ENCODE measurements at regions not wholly inside any gene's neighbourhood (a gene's known extent, or its start where the extent isn't known, plus 50 kb on each side); places are given as distances from the start of the nearest gene placed in this dataset.

GRCh38 chr13:87128036-87128435, 543.1 kb upstream of the SLITRK5 start:
- dilution Hi-C loops (cut with MboI; ENCODE audit: extremely low pct_ligation_motif_present, low sequenced_read_pairs) = no loop called here
- no peak overlapping the region for H2AFZ ChIP-seq (ENCODE audit: low read depth, low read length)
- CTCF ChIA-PET = no interaction called here
- no peak overlapping the region for H3K27ac ChIP-seq (ENCODE audit: insufficient read depth, low read depth, low read length)
- POLR2A ChIA-PET = no interaction called here
- H3K27me3 ChIP-seq (ENCODE audit: control insufficient read depth in 2 of 2, insufficient read depth in 2 of 2, low read length in 2 of 2) = no peaks in the 10 kb centered on the region
- no peak overlapping the region for H3K4me2 ChIP-seq (ENCODE audit: insufficient read depth, low read length)
- H3K9me1 ChIP-seq (replicated peaks; ENCODE audit: control insufficient read depth, extremely low read depth, insufficient read depth, low read length) = no peaks in the 10 kb centered on the region
- no peak overlapping the region for H3K4me3 ChIP-seq (replicated peaks in 1 of 3; ENCODE audit: insufficient read depth in 1 of 3, low read depth in 1 of 3, low read length in 3 of 3)
- FAIRE-seq (no peak), DNase-seq (ENCODE audit: low read depth, low spot score) (no peak)
- H3K36me3 ChIP-seq (ENCODE audit: control insufficient read depth in 2 of 2, extremely low read depth in 1 of 2, insufficient read depth in 2 of 2, low read length in 2 of 2) = no peaks in the 10 kb centered on the region
- no peak overlapping the region for H3K9ac ChIP-seq (replicated peaks; ENCODE audit: extremely low read depth, insufficient read depth, low read length)
- H3K79me2 ChIP-seq (ENCODE audit: control insufficient read depth, insufficient read depth, low read length) = no peaks in the 10 kb centered on the region
- H3K9me3 ChIP-seq (replicated peaks; ENCODE audit: control insufficient read depth, insufficient read depth, low read length) = peaks cover 1% of the 10 kb centered on the region
- intact Hi-C loops (cut with micrococcal nuclease) = no loop called here
- no peaks in the 10 kb centered on the region for H4K20me1 ChIP-seq (replicated peaks; ENCODE audit: control insufficient read depth, extremely low read depth, insufficient read depth, low read length)
- BruUV-seq (replicated peaks) = no TSS peak
- TF ChIP-seq EZH2 (IDR thresholded peaks at IDR 0.05; ENCODE audit: borderline replicate concordance, low read depth, low read length, severe bottlenecking) (no peak), FOS (IDR thresholded peaks at IDR 0.05; ENCODE audit: borderline replicate concordance, insufficient read depth, low read length) (no peak), JUN (IDR thresholded peaks at IDR 0.05; ENCODE audit: borderline replicate concordance, insufficient read depth, insufficient read length, low read depth) (no peak)
- no peaks in the 10 kb centered on the region for H3K4me1 ChIP-seq (ENCODE audit: control insufficient read depth, extremely low read depth, insufficient read depth, low read length)

GRCh38 chr13:87128491-87128890, 542.7 kb upstream of the SLITRK5 start:
- DNase-seq (ENCODE audit: low read depth, low spot score) (no peak), FAIRE-seq (no peak)
- no peaks in the 10 kb centered on the region for H3K9me1 ChIP-seq (replicated peaks; ENCODE audit: control insufficient read depth, extremely low read depth, insufficient read depth, low read length)
- no peaks in the 10 kb centered on the region for H3K4me1 ChIP-seq (ENCODE audit: control insufficient read depth, extremely low read depth, insufficient read depth, low read length)
- CTCF ChIA-PET = no interaction called here
- H3K79me2 ChIP-seq (ENCODE audit: control insufficient read depth, insufficient read depth, low read length) = no peaks in the 10 kb centered on the region
- no peaks in the 10 kb centered on the region for H3K27me3 ChIP-seq (ENCODE audit: control insufficient read depth in 2 of 2, insufficient read depth in 2 of 2, low read length in 2 of 2)
- H3K4me3 ChIP-seq (replicated peaks in 1 of 3; ENCODE audit: insufficient read depth in 1 of 3, low read depth in 1 of 3, low read length in 3 of 3) = no peak overlapping the region
- peaks cover 2% of the 10 kb centered on the region for H3K9me3 ChIP-seq (replicated peaks; ENCODE audit: control insufficient read depth, insufficient read depth, low read length)
- no peak overlapping the region for H3K4me2 ChIP-seq (ENCODE audit: insufficient read depth, low read length)
- no peak overlapping the region for H3K9ac ChIP-seq (replicated peaks; ENCODE audit: extremely low read depth, insufficient read depth, low read length)
- BruUV-seq (replicated peaks) = no TSS peak
- H3K27ac ChIP-seq (ENCODE audit: insufficient read depth, low read depth, low read length) = no peak overlapping the region
- intact Hi-C loops (cut with micrococcal nuclease) = no loop called here
- no peak for TF ChIP-seq MAX (IDR thresholded peaks at IDR 0.05; ENCODE audit: insufficient read depth, insufficient read length)
- TF ChIP-seq EZH2 (IDR thresholded peaks at IDR 0.05; ENCODE audit: borderline replicate concordance, low read depth, low read length, severe bottlenecking) = no peak
- TF ChIP-seq GATA2 (IDR thresholded peaks at IDR 0.05; ENCODE audit: insufficient read depth, insufficient read length, low read depth, low read length) = no peak
- no peak for TF ChIP-seq POLR2A (IDR thresholded peaks at IDR 0.05; ENCODE audit: low read depth, low read length)
- no peak for TF ChIP-seq JUN (IDR thresholded peaks at IDR 0.05; ENCODE audit: borderline replicate concordance, insufficient read depth, insufficient read length, low read depth)
- TF ChIP-seq MYC (IDR thresholded peaks at IDR 0.05; ENCODE audit: low read depth, low read length) = no peak
- TF ChIP-seq POLR2AphosphoS5 (IDR thresholded peaks at IDR 0.05; ENCODE audit: insufficient read depth, low read depth, low read length) = no peak
- no peak for TF ChIP-seq CTCF (IDR thresholded peaks at IDR 0.05; ENCODE audit: extremely low read depth in 1 of 2, insufficient read depth in 1 of 2, low read depth in 1 of 2, low read length in 2 of 2)
- TF ChIP-seq FOS (IDR thresholded peaks at IDR 0.05; ENCODE audit: borderline replicate concordance, insufficient read depth, low read length) = no peak
- POLR2A ChIA-PET = no interaction called here
- no peaks in the 10 kb centered on the region for H3K36me3 ChIP-seq (ENCODE audit: control insufficient read depth in 2 of 2, extremely low read depth in 1 of 2, insufficient read depth in 2 of 2, low read length in 2 of 2)
- H2AFZ ChIP-seq (ENCODE audit: low read depth, low read length) = no peak overlapping the region
- no peaks in the 10 kb centered on the region for H4K20me1 ChIP-seq (replicated peaks; ENCODE audit: control insufficient read depth, extremely low read depth, insufficient read depth, low read length)
- dilution Hi-C loops (cut with MboI; ENCODE audit: extremely low pct_ligation_motif_present, low sequenced_read_pairs) = no loop called here
